Liver (tissue), 8 donors: ENCODE measurements at regions not wholly inside any gene's neighbourhood (a gene's known extent, or its start where the extent isn't known, plus 50 kb on each side); places are given as distances from the start of the nearest gene placed in this dataset.

Experiments
- DNase-seq: peaks from one replicate; pipeline ENCODE4 v3.0.0-alpha.2; 2017; ENCODE audit warnings: low spot score
- H3K27ac ChIP-seq, 2 donors: one replicate each; pipeline ENCODE4 v1.7.0; 2013; ENCODE audit warnings: inconsistent platforms in 2 of 2, low read length in 2 of 2, control low read depth in 1 of 2, low read depth in 1 of 2, mild to moderate bottlenecking in 1 of 2
- H3K27me3 ChIP-seq, 4 donors: one replicate each; pipeline versions ENCODE4 v1.6.1 to v1.7.0; 2013; ENCODE audit warnings: low read length in 3 of 4, inconsistent platforms in 1 of 4, mild to moderate bottlenecking in 1 of 4, moderate library complexity in 1 of 4; ENCODE audit not compliant: control insufficient read depth in 4 of 4, insufficient read depth in 4 of 4
- H3K36me3 ChIP-seq, 4 donors: one replicate each; pipeline versions ENCODE4 v1.6.1 to v1.7.0; 2013; ENCODE audit warnings: low read length in 3 of 4, mild to moderate bottlenecking in 3 of 4, low read depth in 1 of 4, moderate library complexity in 1 of 4; ENCODE audit not compliant: control insufficient read depth in 4 of 4, insufficient read depth in 3 of 4
- H3K4me1 ChIP-seq, 4 donors: one replicate each; pipeline versions ENCODE4 v1.6.1 to v1.7.0; 2013; ENCODE audit warnings: low read length in 3 of 4, mild to moderate bottlenecking in 3 of 4, moderate library complexity in 1 of 4; ENCODE audit not compliant: control insufficient read depth in 4 of 4, insufficient read depth in 4 of 4
- H3K4me3 ChIP-seq, 3 donors: one replicate each; pipeline versions ENCODE4 v1.6.1 to v1.7.0; 2013; ENCODE audit warnings: low read length in 3 of 3, control low read depth in 1 of 3, low read depth in 1 of 3, mild to moderate bottlenecking in 1 of 3
- H3K9ac ChIP-seq, 2 donors: one replicate each; pipeline ENCODE4 v1.7.0; 2013; ENCODE audit warnings: low read length in 2 of 2, mild to moderate bottlenecking in 2 of 2, moderate library complexity in 2 of 2, control low read depth in 1 of 2, low read depth in 1 of 2
- H3K9me3 ChIP-seq, 4 donors: one replicate each; pipeline versions ENCODE4 v1.6.1 to v1.7.0; 2013; ENCODE audit warnings: low read length in 3 of 4; ENCODE audit not compliant: control insufficient read depth in 4 of 4
- ATF3 ChIP-seq: IDR thresholded peaks from 2 replicates; pipeline ENCODE4 v1.6.1; 2016; ENCODE audit warnings: antibody characterized with exemption
- CTCF ChIP-seq: fragments of 150-350 bp; IDR thresholded peaks from 2 replicates; pipeline ENCODE4 v1.5.1; 2017; ENCODE audit warnings: improper control_type of control experiment, low read depth, low read length; ENCODE audit not compliant: missing input control
- EGR1 ChIP-seq, 2 donors: IDR thresholded peaks; 2 replicates each; pipeline ENCODE4 v1.6.1; 2016 to 2018; ENCODE audit warnings: antibody characterized with exemption in 2 of 2, low read depth in 2 of 2
- FOXA1 ChIP-seq: IDR thresholded peaks from 2 replicates; pipeline ENCODE4 v1.6.1; 2016; ENCODE audit warnings: antibody characterized with exemption
- GABPA ChIP-seq, 2 donors: IDR thresholded peaks in 1 of 2; conservative IDR thresholded peaks in 1 of 2; 2 replicates each; pipeline ENCODE4 v1.6.1; 2016; ENCODE audit warnings: antibody characterized with exemption in 2 of 2, mild to moderate bottlenecking in 1 of 2, moderate library complexity in 1 of 2
- HNF4A ChIP-seq, 2 donors: conservative IDR thresholded peaks; 2 replicates each; pipeline ENCODE4 v1.6.1; 2016; ENCODE audit warnings: antibody characterized with exemption in 2 of 2, mild to moderate bottlenecking in 2 of 2
- HNF4G ChIP-seq: IDR thresholded peaks from 2 replicates; pipeline ENCODE4 v1.6.1; 2016; ENCODE audit warnings: antibody characterized with exemption
- JUND ChIP-seq, 2 donors: IDR thresholded peaks; 2 replicates each; pipeline ENCODE4 v1.6.1; 2016; ENCODE audit warnings: antibody characterized with exemption in 2 of 2
- MAX ChIP-seq: IDR thresholded peaks from 2 replicates; pipeline ENCODE4 v1.6.1; 2016; ENCODE audit warnings: antibody characterized with exemption
- NR2F2 ChIP-seq: IDR thresholded peaks from 2 replicates; pipeline ENCODE4 v1.6.1; 2016; ENCODE audit warnings: antibody characterized with exemption
- RAD21 ChIP-seq, 2 donors: IDR thresholded peaks; 2 replicates each; pipeline ENCODE4 v1.6.1; 2016; ENCODE audit warnings: antibody characterized with exemption in 2 of 2, mild to moderate bottlenecking in 2 of 2
- REST ChIP-seq: IDR thresholded peaks from 2 replicates; pipeline ENCODE4 v1.6.1; 2016; ENCODE audit warnings: antibody characterized with exemption, mild to moderate bottlenecking
- RXRA ChIP-seq, 2 donors: IDR thresholded peaks; 2 replicates each; pipeline ENCODE4 v1.6.1; 2017 to 2018; ENCODE audit warnings: antibody characterized with exemption in 2 of 2, mild to moderate bottlenecking in 1 of 2
- SP1 ChIP-seq: IDR thresholded peaks from 2 replicates; pipeline ENCODE4 v1.6.1; 2018; ENCODE audit warnings: antibody characterized with exemption, mild to moderate bottlenecking
- TAF1 ChIP-seq: conservative IDR thresholded peaks from 2 replicates; pipeline ENCODE4 v1.6.1; 2016; ENCODE audit warnings: antibody characterized with exemption, mild to moderate bottlenecking
- YY1 ChIP-seq: IDR thresholded peaks from 2 replicates; pipeline ENCODE4 v1.6.1; 2016; ENCODE audit warnings: antibody characterized with exemption, mild to moderate bottlenecking
- ZBTB33 ChIP-seq: IDR thresholded peaks from 2 replicates; pipeline ENCODE4 v1.6.1; 2016; ENCODE audit warnings: antibody characterized with exemption
- WGBS: extraction: QIAGEN DNeasy Blood & Tissue Kit; methylation state at CpG from one replicate; pipeline ENCODE4 v1.1.7; 2013; 5-methylcytosine and 5-hydroxymethylcytosine counted together
- donor health status: healthy.
- donor health status: healthy.
- donor health status: healthy.
- donor health status: healthy.
- donor health status: healthy.

- Histone ChIP-seq H3K36me3 (no peaks in the 10 kb centered on the region), H3K9ac (no peak overlapping the region), H3K4me1 (no peaks in the 10 kb centered on the region), H3K27me3 (peaks cover 0 to 5% (median 0%) of the 10 kb centered on the region in 4 donors), H3K27ac (no peak overlapping the region), H3K9me3 (no peaks in the 10 kb centered on the region), H3K4me3 (no peak overlapping the region)
- 79% methylated on average over 1 of the region's 1 CpG for WGBS
- TF ChIP-seq RAD21 (IDR thresholded peaks at IDR 0.05) (no peak), GABPA (IDR thresholded peaks at IDR 0.05 in 1 of 2, conservative IDR thresholded peaks at IDR 0.05 in 1 of 2) (no peak), TAF1 (no peak), EGR1 (IDR thresholded peaks at IDR 0.05; ENCODE audit: low read depth in 2 of 2) (no peak), YY1 (no peak), RXRA (IDR thresholded peaks at IDR 0.05) (no peak), SP1 (no peak), CTCF (no peak), ATF3 (no peak), MAX (no peak), ZBTB33 (no peak), NR2F2 (no peak), REST (no peak), FOXA1 (no peak), JUND (IDR thresholded peaks at IDR 0.05) (no peak), HNF4A (conservative IDR thresholded peaks at IDR 0.05) (no peak), HNF4G (no peak)
- no peak for DNase-seq
These were observed 61.6 kb upstream of the HS3ST5 start for GRCh38 chr6:114404339-114404955.
